ENCODE measurements at regions not wholly inside any gene's neighbourhood (a gene's known extent, or its start where the extent isn't known, plus 50 kb on each side); places are given as distances from the start of the nearest gene placed in this dataset.

GRCh38 chr4:10295301-10295700 lies 161.9 kb downstream of the ZNF518B start:
- Mint-ChIP-seq H3K27ac (no peak overlapping the region), H3K27me3 (ENCODE audit: low read depth) (no peaks in the 10 kb centered on the region), H3K4me1 (ENCODE audit: low read depth) (no peaks in the 10 kb centered on the region), H3K4me3 (ENCODE audit: low read depth) (no peak overlapping the region), H3K36me3 (ENCODE audit: low read depth) (no peaks in the 10 kb centered on the region), H3K9me3 (no peaks in the 10 kb centered on the region)
- DNase-seq (ENCODE audit: low spot score): no peak
- intact Hi-C loops (cut with micrococcal nuclease): no loop called here

- Mint-ChIP-seq H3K36me3 (ENCODE audit: low read depth) (no peaks in the 10 kb centered on the region), H3K27me3 (ENCODE audit: low read depth) (no peaks in the 10 kb centered on the region), H3K9me3 (no peaks in the 10 kb centered on the region), H3K4me3 (ENCODE audit: low read depth) (no peak overlapping the region), H3K27ac (no peak overlapping the region), H3K4me1 (ENCODE audit: low read depth) (no peaks in the 10 kb centered on the region)
- no peak for DNase-seq (ENCODE audit: low spot score)
- intact Hi-C loops (cut with micrococcal nuclease): no loop called here
Measured at GRCh38 chr4:10289538-10289906, 167.7 kb downstream of the ZNF518B start.

- H3K36me3 Mint-ChIP-seq (ENCODE audit: low read depth): no peaks in the 10 kb centered on the region
- no peaks in the 10 kb centered on the region for H3K4me1 Mint-ChIP-seq (ENCODE audit: low read depth)
- H3K27me3 Mint-ChIP-seq (ENCODE audit: low read depth): no peaks in the 10 kb centered on the region
- no peaks in the 10 kb centered on the region for H3K9me3 Mint-ChIP-seq
- intact Hi-C loops (cut with micrococcal nuclease): no loop called here
- DNase-seq (ENCODE audit: low spot score): no peak
- H3K27ac Mint-ChIP-seq: no peak overlapping the region
- H3K4me3 Mint-ChIP-seq (ENCODE audit: low read depth): no peak overlapping the region
Measured at GRCh38 chr4:10288830-10289537, 168.2 kb downstream of the ZNF518B start.

- Mint-ChIP-seq H3K9me3 (no peaks in the 10 kb centered on the region), H3K36me3 (ENCODE audit: low read depth) (no peaks in the 10 kb centered on the region), H3K4me1 (ENCODE audit: low read depth) (no peaks in the 10 kb centered on the region), H3K4me3 (ENCODE audit: low read depth) (no peak overlapping the region), H3K27me3 (ENCODE audit: low read depth) (no peaks in the 10 kb centered on the region), H3K27ac (no peak overlapping the region)
- no peak for DNase-seq (ENCODE audit: low spot score)
- intact Hi-C loops (cut with micrococcal nuclease): no loop called here
Measured at GRCh38 chr4:10285028-10285427, 168.4 kb upstream of the WDR1 start.

- H3K4me1 Mint-ChIP-seq (ENCODE audit: low read depth): no peaks in the 10 kb centered on the region
- intact Hi-C loops (cut with micrococcal nuclease): no loop called here
- no peak for DNase-seq (ENCODE audit: low spot score)
- no peak overlapping the region for H3K4me3 Mint-ChIP-seq (ENCODE audit: low read depth)
- H3K36me3 Mint-ChIP-seq (ENCODE audit: low read depth): no peaks in the 10 kb centered on the region
- H3K27ac Mint-ChIP-seq: no peak overlapping the region
- H3K27me3 Mint-ChIP-seq (ENCODE audit: low read depth): no peaks in the 10 kb centered on the region
- no peaks in the 10 kb centered on the region for H3K9me3 Mint-ChIP-seq
Measured at GRCh38 chr4:10283761-10284160, 167.2 kb upstream of the WDR1 start.

GRCh38 chr4:10281996-10282395 lies 165.4 kb upstream of the WDR1 start:
- Mint-ChIP-seq H3K9me3 (no peaks in the 10 kb centered on the region), H3K27ac (no peak overlapping the region), H3K4me1 (ENCODE audit: low read depth) (no peaks in the 10 kb centered on the region), H3K4me3 (ENCODE audit: low read depth) (no peak overlapping the region), H3K36me3 (ENCODE audit: low read depth) (no peaks in the 10 kb centered on the region), H3K27me3 (ENCODE audit: low read depth) (no peaks in the 10 kb centered on the region)
- intact Hi-C loops (cut with micrococcal nuclease): no loop called here
- DNase-seq (ENCODE audit: low spot score): no peak

GRCh38 chr4:10279261-10279660 lies 162.7 kb upstream of the WDR1 start:
- Mint-ChIP-seq H3K27ac (no peak overlapping the region), H3K36me3 (ENCODE audit: low read depth) (no peaks in the 10 kb centered on the region), H3K9me3 (no peaks in the 10 kb centered on the region), H3K4me3 (ENCODE audit: low read depth) (no peak overlapping the region), H3K4me1 (ENCODE audit: low read depth) (no peaks in the 10 kb centered on the region), H3K27me3 (ENCODE audit: low read depth) (no peaks in the 10 kb centered on the region)
- intact Hi-C loops (cut with micrococcal nuclease): no loop called here
- DNase-seq (ENCODE audit: low spot score): no peak

GRCh38 chr4:10278071-10278470 lies 161.5 kb upstream of the WDR1 start:
- intact Hi-C loops (cut with micrococcal nuclease): no loop called here
- H3K27me3 Mint-ChIP-seq (ENCODE audit: low read depth): no peaks in the 10 kb centered on the region
- no peak overlapping the region for H3K27ac Mint-ChIP-seq
- no peaks in the 10 kb centered on the region for H3K36me3 Mint-ChIP-seq (ENCODE audit: low read depth)
- no peaks in the 10 kb centered on the region for H3K9me3 Mint-ChIP-seq
- DNase-seq (ENCODE audit: low spot score): no peak
- no peaks in the 10 kb centered on the region for H3K4me1 Mint-ChIP-seq (ENCODE audit: low read depth)
- H3K4me3 Mint-ChIP-seq (ENCODE audit: low read depth): no peak overlapping the region

GRCh38 chr4:10276152-10276551 lies 159.6 kb upstream of the WDR1 start:
- Mint-ChIP-seq H3K4me3 (ENCODE audit: low read depth) (no peak overlapping the region), H3K4me1 (ENCODE audit: low read depth) (no peaks in the 10 kb centered on the region), H3K36me3 (ENCODE audit: low read depth) (no peaks in the 10 kb centered on the region), H3K27ac (no peak overlapping the region), H3K9me3 (no peaks in the 10 kb centered on the region), H3K27me3 (ENCODE audit: low read depth) (no peaks in the 10 kb centered on the region)
- intact Hi-C loops (cut with micrococcal nuclease): no loop called here
- DNase-seq (ENCODE audit: low spot score): no peak

GRCh38 chr4:10275696-10276095 lies 159.1 kb upstream of the WDR1 start:
- intact Hi-C loops (cut with micrococcal nuclease): no loop called here
- DNase-seq (ENCODE audit: low spot score): no peak
- H3K27me3 Mint-ChIP-seq (ENCODE audit: low read depth): no peaks in the 10 kb centered on the region
- no peak overlapping the region for H3K27ac Mint-ChIP-seq
- no peak overlapping the region for H3K4me3 Mint-ChIP-seq (ENCODE audit: low read depth)
- no peaks in the 10 kb centered on the region for H3K4me1 Mint-ChIP-seq (ENCODE audit: low read depth)
- H3K9me3 Mint-ChIP-seq: no peaks in the 10 kb centered on the region
- no peaks in the 10 kb centered on the region for H3K36me3 Mint-ChIP-seq (ENCODE audit: low read depth)

GRCh38 chr4:10273030-10273429 lies 156.4 kb upstream of the WDR1 start:
- no peak overlapping the region for H3K4me3 Mint-ChIP-seq (ENCODE audit: low read depth)
- no peaks in the 10 kb centered on the region for H3K27me3 Mint-ChIP-seq (ENCODE audit: low read depth)
- H3K36me3 Mint-ChIP-seq (ENCODE audit: low read depth): no peaks in the 10 kb centered on the region
- intact Hi-C loops (cut with micrococcal nuclease): no loop called here
- H3K27ac Mint-ChIP-seq: no peak overlapping the region
- DNase-seq (ENCODE audit: low spot score): no peak
- H3K9me3 Mint-ChIP-seq: no peaks in the 10 kb centered on the region
- H3K4me1 Mint-ChIP-seq (ENCODE audit: low read depth): no peaks in the 10 kb centered on the region

GRCh38 chr4:10272511-10272910 lies 155.9 kb upstream of the WDR1 start:
- Mint-ChIP-seq H3K4me1 (ENCODE audit: low read depth) (no peaks in the 10 kb centered on the region), H3K9me3 (no peaks in the 10 kb centered on the region), H3K4me3 (ENCODE audit: low read depth) (no peak overlapping the region), H3K27me3 (ENCODE audit: low read depth) (no peaks in the 10 kb centered on the region), H3K36me3 (ENCODE audit: low read depth) (no peaks in the 10 kb centered on the region), H3K27ac (no peak overlapping the region)
- no peak for DNase-seq (ENCODE audit: low spot score)
- intact Hi-C loops (cut with micrococcal nuclease): no loop called here

- no peak overlapping the region for H3K4me3 Mint-ChIP-seq (ENCODE audit: low read depth)
- intact Hi-C loops (cut with micrococcal nuclease): no loop called here
- no peak for DNase-seq (ENCODE audit: low spot score)
- H3K4me1 Mint-ChIP-seq (ENCODE audit: low read depth): no peaks in the 10 kb centered on the region
- H3K27ac Mint-ChIP-seq: no peak overlapping the region
- H3K9me3 Mint-ChIP-seq: no peaks in the 10 kb centered on the region
- no peaks in the 10 kb centered on the region for H3K27me3 Mint-ChIP-seq (ENCODE audit: low read depth)
- H3K36me3 Mint-ChIP-seq (ENCODE audit: low read depth): no peaks in the 10 kb centered on the region
Measured at GRCh38 chr4:10267066-10267465, 150.5 kb upstream of the WDR1 start.

- intact Hi-C loops (cut with micrococcal nuclease): no loop called here
- no peaks in the 10 kb centered on the region for H3K27me3 Mint-ChIP-seq (ENCODE audit: low read depth)
- H3K4me1 Mint-ChIP-seq (ENCODE audit: low read depth): no peaks in the 10 kb centered on the region
- H3K4me3 Mint-ChIP-seq (ENCODE audit: low read depth): no peak overlapping the region
- H3K36me3 Mint-ChIP-seq (ENCODE audit: low read depth): no peaks in the 10 kb centered on the region
- H3K9me3 Mint-ChIP-seq: no peaks in the 10 kb centered on the region
- H3K27ac Mint-ChIP-seq: no peak overlapping the region
- no peak for DNase-seq (ENCODE audit: low spot score)
Measured at GRCh38 chr4:10260777-10261176, 144.2 kb upstream of the WDR1 start.

Data from activated T-helper 2 cell treated with anti-CD3 and anti-CD28 coated beads, Interferon-gamma antibody, Interleukin-2, Interleukin-4, amounts not matched to agents 10 μg/mL and 5 μg/mL and 100 μg/mL, durations not matched to agents 14 hours and 24 hours and 36 hours (primary cell).